ENCODE measurements at regions not wholly inside any gene's neighbourhood (a gene's known extent, or its start where the extent isn't known, plus 50 kb on each side); places are given as distances from the start of the nearest gene placed in this dataset.

- no peaks in the 10 kb centered on the region for H3K27me3 Mint-ChIP-seq (ENCODE audit: low read depth)
- no peaks in the 10 kb centered on the region for H3K4me1 Mint-ChIP-seq (ENCODE audit: low read depth)
- H3K36me3 Mint-ChIP-seq (ENCODE audit: low read depth): no peaks in the 10 kb centered on the region
- peaks cover 8% of the 10 kb centered on the region for H3K9me3 Mint-ChIP-seq
- H3K27ac Mint-ChIP-seq: no peak overlapping the region
- no peak overlapping the region for H3K4me3 Mint-ChIP-seq
Measured at GRCh38 chr18:40976050-40976449, 979.0 kb upstream of the PIK3C3 start.

- Mint-ChIP-seq H3K36me3 (ENCODE audit: low read depth) (no peaks in the 10 kb centered on the region), H3K27ac (no peak overlapping the region), H3K4me3 (no peak overlapping the region), H3K27me3 (ENCODE audit: low read depth) (no peaks in the 10 kb centered on the region), H3K9me3 (peaks cover 8% of the 10 kb centered on the region), H3K4me1 (ENCODE audit: low read depth) (no peaks in the 10 kb centered on the region)
Measured at GRCh38 chr18:40974448-40974847, 980.6 kb upstream of the PIK3C3 start.

DNA sequence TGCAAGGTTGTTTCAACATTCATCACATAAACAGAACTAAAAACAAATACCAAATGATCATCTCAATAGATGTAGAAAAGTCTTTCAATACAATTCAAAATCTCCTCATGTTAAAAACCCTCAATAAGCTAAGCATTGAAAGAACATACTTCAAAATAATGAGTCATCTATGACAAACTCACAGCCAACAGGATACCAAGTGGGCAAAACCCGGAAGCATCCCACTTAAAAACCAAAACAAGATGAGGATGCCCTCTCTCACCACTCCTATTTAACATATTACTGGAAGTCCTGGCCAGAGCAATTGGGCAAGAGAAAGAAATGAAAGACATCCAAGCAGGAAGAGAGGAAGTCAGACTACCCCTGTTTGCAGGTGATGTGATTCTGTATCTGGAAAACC is 992.2 kb upstream of the PIK3C3 start:
- peaks cover 7% of the 10 kb centered on the region for H3K9me3 Mint-ChIP-seq
- no peaks in the 10 kb centered on the region for H3K27me3 Mint-ChIP-seq (ENCODE audit: low read depth)
- no peak overlapping the region for H3K27ac Mint-ChIP-seq
- no peaks in the 10 kb centered on the region for H3K36me3 Mint-ChIP-seq (ENCODE audit: low read depth)
- H3K4me3 Mint-ChIP-seq: no peak overlapping the region
- no peaks in the 10 kb centered on the region for H3K4me1 Mint-ChIP-seq (ENCODE audit: low read depth)

DNA sequence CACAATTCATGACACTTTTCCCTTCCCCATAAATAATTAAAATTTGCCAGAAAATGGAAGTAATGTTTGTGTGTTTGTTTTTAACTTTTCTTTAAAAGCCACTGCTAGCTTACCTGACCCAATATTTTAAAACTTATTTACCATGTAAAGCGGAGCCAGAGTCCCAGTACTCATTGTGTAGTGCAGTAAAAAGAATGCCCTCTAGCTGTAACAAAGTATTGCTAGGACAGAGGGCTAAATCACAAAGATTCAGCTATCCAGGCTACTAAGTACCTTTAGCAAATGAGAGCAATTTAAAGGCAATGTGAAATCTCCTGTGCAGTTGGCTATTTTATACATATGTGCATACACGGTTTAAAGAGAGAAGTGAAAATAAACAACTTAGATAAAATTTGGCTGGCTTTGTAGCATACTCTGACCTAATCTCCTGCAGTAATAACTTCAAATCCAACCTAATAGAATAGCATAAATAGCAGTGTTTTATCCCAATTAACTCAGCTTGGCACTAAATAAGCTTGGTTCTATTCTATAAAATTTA is 997.4 kb upstream of the PIK3C3 start:
- Mint-ChIP-seq H3K9me3 (peaks cover 5% of the 10 kb centered on the region), H3K27me3 (ENCODE audit: low read depth) (no peaks in the 10 kb centered on the region), H3K4me3 (no peak overlapping the region), H3K36me3 (ENCODE audit: low read depth) (no peaks in the 10 kb centered on the region), H3K27ac (no peak overlapping the region), H3K4me1 (ENCODE audit: low read depth) (no peaks in the 10 kb centered on the region)

- H3K9me3 Mint-ChIP-seq: peaks cover 9% of the 10 kb centered on the region
- no peaks in the 10 kb centered on the region for H3K36me3 Mint-ChIP-seq (ENCODE audit: low read depth)
- no peak overlapping the region for H3K4me3 Mint-ChIP-seq
- H3K27ac Mint-ChIP-seq: no peak overlapping the region
- no peaks in the 10 kb centered on the region for H3K27me3 Mint-ChIP-seq (ENCODE audit: low read depth)
- H3K4me1 Mint-ChIP-seq (ENCODE audit: low read depth): no peaks in the 10 kb centered on the region
Measured at GRCh38 chr18:40956213-40956612, 998.8 kb upstream of the PIK3C3 start.

- Mint-ChIP-seq H3K4me3 (no peak overlapping the region), H3K4me1 (ENCODE audit: low read depth) (no peaks in the 10 kb centered on the region), H3K27ac (no peak overlapping the region), H3K36me3 (ENCODE audit: low read depth) (no peaks in the 10 kb centered on the region), H3K27me3 (ENCODE audit: low read depth) (no peaks in the 10 kb centered on the region), H3K9me3 (peaks cover 15% of the 10 kb centered on the region)
Measured at GRCh38 chr18:40955351-40955750, 999.7 kb upstream of the PIK3C3 start.

DNA sequence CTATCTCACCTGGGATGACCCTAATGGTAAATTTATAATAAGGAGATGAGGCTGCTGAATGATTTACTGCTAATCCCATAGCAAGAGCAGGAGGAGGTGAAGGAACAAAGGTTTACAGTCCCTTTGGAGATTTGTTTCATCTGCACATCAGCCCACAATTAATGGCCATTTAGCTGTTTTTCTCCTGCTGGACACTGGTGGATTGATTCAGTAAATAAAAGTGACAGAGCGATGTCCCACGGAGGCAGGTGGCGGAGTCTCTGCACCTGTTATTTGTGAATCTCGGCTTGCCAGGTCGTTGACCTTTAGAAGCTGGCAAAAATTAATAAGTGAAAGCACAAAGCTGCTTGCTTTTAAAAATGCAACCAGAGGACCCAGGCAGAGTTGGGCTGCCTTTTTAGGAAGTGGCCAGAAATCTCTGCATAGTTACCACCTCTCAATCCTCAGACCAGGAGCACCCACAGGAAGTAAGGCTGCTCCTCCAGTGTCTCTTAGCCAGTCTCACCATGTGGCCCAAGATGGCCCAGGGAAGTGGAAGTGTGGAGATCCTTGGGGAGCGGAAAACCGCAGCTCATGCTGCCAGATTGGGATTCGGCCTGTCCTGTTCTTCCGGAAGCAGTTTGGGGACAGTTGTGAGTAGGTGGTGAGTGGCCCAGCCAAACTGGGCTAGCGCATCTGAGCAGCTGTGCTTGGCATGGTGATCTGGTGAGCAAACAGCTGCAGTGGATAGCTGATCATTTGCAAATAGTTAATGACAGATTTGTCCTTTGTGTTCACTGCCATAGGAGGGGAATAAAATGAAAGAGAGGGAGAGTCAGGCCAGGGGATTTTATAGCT is 1005.7 kb upstream of the PIK3C3 start:
- Mint-ChIP-seq H3K27me3 (ENCODE audit: low read depth) (no peaks in the 10 kb centered on the region), H3K36me3 (ENCODE audit: low read depth) (no peaks in the 10 kb centered on the region), H3K9me3 (peaks cover 19% of the 10 kb centered on the region), H3K27ac (no peak overlapping the region), H3K4me1 (ENCODE audit: low read depth) (no peaks in the 10 kb centered on the region), H3K4me3 (no peak overlapping the region)

GRCh38 chr18:40944576-40944975 is 1010.5 kb upstream of the PIK3C3 start:
- no peaks in the 10 kb centered on the region for H3K27me3 Mint-ChIP-seq (ENCODE audit: low read depth)
- H3K4me3 Mint-ChIP-seq: no peak overlapping the region
- peaks cover 18% of the 10 kb centered on the region for H3K9me3 Mint-ChIP-seq
- no peaks in the 10 kb centered on the region for H3K36me3 Mint-ChIP-seq (ENCODE audit: low read depth)
- H3K27ac Mint-ChIP-seq: no peak overlapping the region
- no peaks in the 10 kb centered on the region for H3K4me1 Mint-ChIP-seq (ENCODE audit: low read depth)

- H3K4me3 Mint-ChIP-seq: no peak overlapping the region
- no peak overlapping the region for H3K27ac Mint-ChIP-seq
- H3K4me1 Mint-ChIP-seq (ENCODE audit: low read depth): no peaks in the 10 kb centered on the region
- H3K36me3 Mint-ChIP-seq (ENCODE audit: low read depth): no peaks in the 10 kb centered on the region
- no peaks in the 10 kb centered on the region for H3K27me3 Mint-ChIP-seq (ENCODE audit: low read depth)
- peaks cover 15% of the 10 kb centered on the region for H3K9me3 Mint-ChIP-seq
Measured at GRCh38 chr18:40939656-40940515, 1015.1 kb upstream of the PIK3C3 start.

DNA sequence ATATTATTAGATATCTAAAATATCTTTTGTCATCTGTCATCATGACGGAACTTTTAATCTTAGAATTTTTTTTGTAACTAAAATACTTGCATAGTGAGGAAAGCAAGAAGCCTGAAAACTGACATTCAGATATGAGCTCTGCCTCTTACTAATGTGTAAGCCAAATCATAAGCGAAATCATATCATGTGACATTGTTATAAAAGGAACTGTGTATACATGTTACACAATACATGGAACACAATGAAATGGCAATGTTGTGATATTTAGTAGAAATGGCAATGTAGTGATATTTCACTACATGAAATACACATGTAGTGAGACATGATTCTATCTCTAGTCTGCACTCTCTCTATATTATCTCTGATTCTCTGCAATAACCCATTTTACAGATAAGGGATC is 1016.4 kb upstream of the PIK3C3 start:
- Mint-ChIP-seq H3K4me1 (ENCODE audit: low read depth) (no peaks in the 10 kb centered on the region), H3K4me3 (no peak overlapping the region)

GRCh38 chr18:40937386-40937785 is 1017.6 kb upstream of the PIK3C3 start:
- H3K4me3 Mint-ChIP-seq: no peak overlapping the region
- H3K9me3 Mint-ChIP-seq: peaks cover 11% of the 10 kb centered on the region
- H3K4me1 Mint-ChIP-seq (ENCODE audit: low read depth): no peaks in the 10 kb centered on the region
- H3K27ac Mint-ChIP-seq: no peak overlapping the region
- H3K36me3 Mint-ChIP-seq (ENCODE audit: low read depth): no peaks in the 10 kb centered on the region
- no peaks in the 10 kb centered on the region for H3K27me3 Mint-ChIP-seq (ENCODE audit: low read depth)

More for the DNA sequence above, 1016.4 kb upstream of the PIK3C3 start:
- no peaks in the 10 kb centered on the region for H3K27me3 Mint-ChIP-seq (ENCODE audit: low read depth)
- no peak overlapping the region for H3K27ac Mint-ChIP-seq
- no peaks in the 10 kb centered on the region for H3K36me3 Mint-ChIP-seq (ENCODE audit: low read depth)
- H3K9me3 Mint-ChIP-seq: peaks cover 15% of the 10 kb centered on the region

- H3K27ac Mint-ChIP-seq: no peak overlapping the region
- no peaks in the 10 kb centered on the region for H3K4me1 Mint-ChIP-seq (ENCODE audit: low read depth)
- no peak overlapping the region for H3K4me3 Mint-ChIP-seq
- H3K36me3 Mint-ChIP-seq (ENCODE audit: low read depth): no peaks in the 10 kb centered on the region
- H3K27me3 Mint-ChIP-seq (ENCODE audit: low read depth): no peaks in the 10 kb centered on the region
- H3K9me3 Mint-ChIP-seq: no peaks in the 10 kb centered on the region
Measured at GRCh38 chr18:40935423-40935822, 1019.6 kb upstream of the PIK3C3 start.

- H3K4me1 Mint-ChIP-seq (ENCODE audit: low read depth): no peaks in the 10 kb centered on the region
- H3K36me3 Mint-ChIP-seq (ENCODE audit: low read depth): no peaks in the 10 kb centered on the region
- H3K27me3 Mint-ChIP-seq (ENCODE audit: low read depth): no peaks in the 10 kb centered on the region
- H3K9me3 Mint-ChIP-seq: peaks cover 4% of the 10 kb centered on the region
- H3K4me3 Mint-ChIP-seq: no peak overlapping the region
- H3K27ac Mint-ChIP-seq: no peak overlapping the region
Measured at GRCh38 chr18:40932862-40933261, 1022.2 kb upstream of the PIK3C3 start.

- H3K9me3 Mint-ChIP-seq: peaks cover 4% of the 10 kb centered on the region
- no peaks in the 10 kb centered on the region for H3K36me3 Mint-ChIP-seq (ENCODE audit: low read depth)
- H3K4me3 Mint-ChIP-seq: no peak overlapping the region
- no peaks in the 10 kb centered on the region for H3K27me3 Mint-ChIP-seq (ENCODE audit: low read depth)
- no peak overlapping the region for H3K27ac Mint-ChIP-seq
- H3K4me1 Mint-ChIP-seq (ENCODE audit: low read depth): no peaks in the 10 kb centered on the region
Measured at GRCh38 chr18:40930211-40930882, 1024.7 kb upstream of the PIK3C3 start.

Data from T-helper 1 cell treated with Interleukin-12 subunit alpha and Interleukin-12 subunit beta and Interleukin-4 antibody, amounts not matched to agents 30 μg/mL and 1 μg/mL, for 36 hours (primary cell).